GM18507 (cell line): ENCODE measurements at regions not wholly inside any gene's neighbourhood (a gene's known extent, or its start where the extent isn't known, plus 50 kb on each side); places are given as distances from the start of the nearest gene placed in this dataset.
"Not testable (repeated sequence)": the region's sequence is repeated elsewhere in the genome, so short reads cannot be mapped to it uniquely, and the experiment has no call there.

Experiments
- DNase-seq: peaks from one replicate; pipeline ENCODE4 v3.0.0; 2011; ENCODE audit warnings: low read depth; ENCODE audit not compliant: insufficient read length; ENCODE audit errors: extremely low spot score
- FAIRE-seq: peaks from 2 replicates; lab custom pipeline; 2011; peaks lifted over from hg19 to GRCh38; lab: Jason Lieb, UNC

DNA sequence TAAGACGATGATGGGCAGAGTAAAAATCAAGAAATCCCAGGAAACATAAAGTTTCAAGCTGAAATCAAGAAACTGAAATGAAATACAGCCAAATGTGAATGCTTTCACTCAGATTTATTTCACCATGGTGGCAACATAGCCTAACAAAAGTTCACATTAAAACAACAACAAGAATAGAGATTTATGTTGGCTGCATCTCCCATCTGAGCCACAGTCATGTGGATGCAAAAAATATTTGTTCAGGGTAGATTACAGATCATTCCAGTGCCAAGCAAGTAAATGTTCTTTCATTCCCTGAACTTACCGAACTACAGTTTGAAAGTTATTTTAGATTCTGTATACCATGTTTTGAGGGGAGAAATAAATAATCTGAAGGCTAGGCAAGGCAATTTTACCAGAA lies 159.9 kb upstream of the TMTC1 start:
- FAIRE-seq (no peak), DNase-seq (no peak)

DNA sequence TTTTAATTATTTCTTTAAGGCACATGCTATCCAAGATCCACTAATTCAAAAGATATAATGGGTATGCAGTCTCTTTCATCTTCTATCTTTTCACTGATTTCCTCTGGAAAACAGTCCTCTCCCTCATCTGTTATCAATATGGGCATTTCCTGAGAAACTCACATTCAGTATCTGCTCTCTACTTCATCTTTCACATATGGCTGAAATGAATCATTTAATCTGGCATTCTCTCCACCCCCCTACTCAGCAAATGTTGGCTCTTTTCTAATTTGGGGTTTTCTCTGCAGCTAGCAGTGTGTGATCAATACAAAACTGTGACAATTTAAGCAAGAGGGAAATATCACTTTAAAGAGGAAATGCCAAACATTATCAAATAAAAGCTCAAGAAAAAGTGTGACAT lies 157.1 kb upstream of the TMTC1 start:
- no peak for DNase-seq
- no peak for FAIRE-seq

DNA sequence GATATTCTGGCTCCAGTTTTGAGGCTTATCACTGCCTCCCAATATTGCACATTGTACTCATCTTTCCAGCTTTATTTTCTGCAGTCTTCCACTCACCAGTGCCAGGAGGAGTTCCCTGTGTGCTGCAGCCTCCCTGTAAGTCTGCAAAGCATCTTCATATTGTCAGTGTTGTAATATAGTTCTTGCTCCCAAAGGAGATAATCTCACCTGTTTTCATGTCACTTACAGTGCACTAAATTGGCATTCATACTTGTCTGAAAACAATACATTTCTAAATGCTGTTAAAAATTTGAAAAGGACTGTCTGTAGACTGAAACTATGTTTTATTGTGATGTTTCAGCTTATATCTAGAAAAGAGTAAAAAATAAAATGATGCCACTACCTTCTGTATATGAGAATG lies 146.8 kb upstream of the TMTC1 start:
- DNase-seq (no peak), FAIRE-seq (no peak)

DNA sequence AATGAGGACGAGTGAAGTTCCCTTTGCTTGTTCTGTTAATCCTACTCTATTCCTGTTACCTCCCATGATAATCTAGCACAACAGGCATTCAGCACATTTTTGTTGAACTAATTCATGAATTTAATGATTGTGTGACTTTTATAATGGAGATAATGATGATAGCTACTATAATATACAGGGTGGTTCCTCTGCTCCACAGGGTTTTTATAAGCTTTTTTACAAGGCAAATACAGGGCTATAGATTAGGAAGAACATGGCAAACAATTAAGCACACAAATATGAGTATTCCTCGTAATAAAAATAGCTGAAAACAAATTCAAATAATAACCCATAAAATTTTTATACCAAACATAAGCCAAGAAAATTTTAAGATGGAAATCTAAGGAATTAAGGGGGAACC lies 145.6 kb upstream of the TMTC1 start:
- DNase-seq (no peak), FAIRE-seq (no peak)

DNA sequence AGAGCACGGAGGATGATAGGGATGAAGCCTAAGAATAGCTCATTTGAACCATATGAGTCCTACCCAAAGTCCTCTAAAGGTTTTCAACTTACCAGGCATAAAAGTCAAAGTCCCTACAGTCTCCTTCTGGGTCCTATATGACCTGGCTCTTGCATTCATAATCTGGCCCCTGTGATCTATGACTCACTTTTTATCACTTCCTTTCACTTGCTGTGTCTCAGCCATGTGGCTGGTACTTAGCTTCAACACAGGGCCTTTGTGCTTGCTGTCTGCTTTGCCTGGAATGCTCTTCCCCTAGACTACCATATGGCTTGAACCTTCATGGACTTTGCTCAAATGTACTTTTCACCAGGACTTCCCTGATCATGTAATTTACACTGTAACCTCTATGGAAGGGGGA lies 137.6 kb upstream of the TMTC1 start:
- FAIRE-seq, result no peak
- DNase-seq, result no peak

DNA sequence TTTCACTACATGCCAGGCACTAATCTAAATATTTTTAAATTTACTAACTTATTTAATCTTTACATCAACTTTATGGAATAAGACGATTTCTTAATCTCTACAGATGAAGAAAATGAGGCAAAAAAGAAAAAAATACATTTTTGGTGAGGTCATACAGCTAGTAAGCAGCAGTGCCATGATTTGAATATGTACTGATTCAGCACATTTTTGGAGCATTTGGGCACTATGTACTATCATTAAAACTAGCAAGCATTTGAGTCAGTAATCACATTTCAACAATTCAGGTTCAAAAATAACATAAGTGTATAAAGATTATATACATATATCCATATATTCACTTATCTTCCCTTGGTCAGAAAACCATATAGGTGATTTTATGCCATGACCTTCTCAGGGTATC lies 124.4 kb upstream of the TMTC1 start:
- FAIRE-seq, result no peak

DNA sequence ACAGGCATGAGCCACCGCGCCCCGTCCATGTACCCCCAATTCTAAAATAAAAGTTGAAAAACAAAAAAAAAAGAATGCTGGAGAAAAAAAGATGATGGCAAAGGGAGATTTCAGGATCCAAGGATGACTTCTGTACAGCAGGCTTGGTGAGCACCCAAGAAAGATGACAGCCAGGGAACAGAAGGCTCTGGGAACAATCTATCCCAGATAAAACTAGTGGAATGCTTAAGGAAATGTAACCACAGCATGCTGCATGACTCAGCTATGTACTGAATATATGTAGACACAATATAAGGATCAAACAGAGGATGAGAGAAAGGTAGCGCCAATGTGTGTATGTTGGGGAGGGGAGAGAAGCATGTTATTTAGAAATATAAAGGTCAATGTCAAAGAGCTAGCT lies 123.7 kb upstream of the TMTC1 start:
- FAIRE-seq (no peak), DNase-seq (no peak)

More for the DNA sequence above, 124.4 kb upstream of the TMTC1 start:
- no peak for DNase-seq

DNA sequence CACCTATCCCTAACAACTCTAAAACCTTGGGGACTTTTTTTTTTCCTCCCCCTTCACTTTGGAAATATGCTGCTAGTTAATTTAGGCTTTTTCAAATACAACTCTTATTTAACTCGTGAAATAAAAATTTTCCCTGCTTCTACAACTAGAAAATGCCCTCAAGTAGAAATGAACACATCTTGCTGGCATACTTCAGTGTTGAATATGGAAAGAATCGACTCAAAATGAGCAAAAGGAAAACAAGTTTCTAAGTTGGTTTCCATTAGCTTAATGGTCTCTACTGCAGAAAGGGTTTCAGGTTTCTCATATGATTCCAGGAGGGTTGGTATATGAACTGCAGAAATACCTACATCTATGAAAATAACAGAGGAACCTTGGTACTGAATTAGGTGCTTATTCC lies 118.3 kb upstream of the TMTC1 start:
- DNase-seq (no peak), FAIRE-seq (no peak)

DNA sequence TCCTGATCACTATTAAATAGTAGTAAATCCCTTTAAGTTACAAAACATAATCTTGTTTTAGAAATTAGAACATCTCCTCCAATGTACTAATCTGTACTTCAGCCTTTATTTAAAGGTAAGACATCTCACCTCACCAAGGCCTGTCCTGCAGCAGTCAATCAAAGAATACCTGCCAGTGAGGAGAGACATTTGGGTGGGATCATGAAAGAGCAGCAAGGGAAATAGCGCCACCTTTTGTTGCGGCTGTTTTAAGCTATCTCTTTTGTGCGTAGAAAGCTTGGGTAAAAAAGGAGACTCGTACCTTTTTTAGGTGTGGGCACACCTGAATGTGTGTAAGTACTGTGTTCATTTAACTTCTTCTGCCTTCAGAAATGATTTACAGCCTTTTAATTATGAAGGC lies 117.8 kb upstream of the TMTC1 start:
- FAIRE-seq (no peak), DNase-seq (no peak)

DNA sequence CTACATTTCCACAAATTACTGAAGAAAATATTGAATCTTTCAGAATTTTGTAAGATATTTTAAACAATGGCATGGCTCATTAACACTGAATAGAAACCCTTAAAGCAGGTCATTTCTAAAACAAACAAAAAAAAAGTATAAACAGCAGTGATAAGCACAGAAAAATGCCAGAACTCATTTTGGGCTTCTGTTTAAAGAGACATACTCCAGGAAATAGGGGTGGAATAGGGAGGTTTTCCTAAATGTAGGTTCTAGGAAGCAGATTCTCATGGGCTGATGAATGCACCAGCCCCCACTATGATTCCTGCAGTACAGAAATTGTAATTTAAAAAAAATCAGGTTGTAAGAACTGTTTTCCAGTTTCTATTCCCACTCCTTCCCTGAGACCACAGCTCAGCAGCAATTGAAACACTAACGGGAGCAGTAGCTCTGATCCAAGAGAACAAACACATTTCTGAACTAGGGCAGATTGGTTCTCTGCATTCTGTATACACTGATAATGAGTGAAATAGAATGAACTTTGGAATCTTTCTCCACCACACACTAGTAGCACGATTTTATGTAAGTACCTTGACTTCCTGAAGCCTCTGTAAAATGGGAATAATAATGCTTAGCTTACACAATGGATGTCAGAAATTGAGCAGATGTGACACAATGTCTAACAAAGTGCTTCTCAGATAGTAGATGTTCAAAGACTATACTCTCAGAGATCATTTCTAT lies 115.6 kb upstream of the TMTC1 start:
- no peak for FAIRE-seq

DNA sequence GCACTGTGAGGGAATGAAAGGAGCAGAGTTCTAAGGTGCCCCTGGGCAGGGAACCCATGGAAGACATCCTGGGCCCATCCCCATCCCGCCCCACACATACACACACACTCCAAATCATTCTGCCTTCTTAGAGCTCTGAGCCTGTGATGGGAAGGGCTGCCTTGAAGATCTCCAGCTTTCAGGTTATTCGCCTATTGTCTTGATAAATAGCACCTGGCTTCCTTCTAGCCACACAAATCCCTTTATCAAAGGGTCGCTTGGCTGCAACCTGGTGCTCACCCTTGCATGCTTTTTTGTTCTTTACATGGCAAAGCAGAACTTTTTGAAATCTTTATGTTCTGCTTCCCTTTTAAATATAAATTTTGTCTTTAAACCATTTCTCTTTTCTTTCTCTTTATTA lies 112.2 kb upstream of the TMTC1 start:
- no peak for FAIRE-seq
- no peak for DNase-seq

More for the DNA sequence above, 115.6 kb upstream of the TMTC1 start:
- no peak for DNase-seq

DNA sequence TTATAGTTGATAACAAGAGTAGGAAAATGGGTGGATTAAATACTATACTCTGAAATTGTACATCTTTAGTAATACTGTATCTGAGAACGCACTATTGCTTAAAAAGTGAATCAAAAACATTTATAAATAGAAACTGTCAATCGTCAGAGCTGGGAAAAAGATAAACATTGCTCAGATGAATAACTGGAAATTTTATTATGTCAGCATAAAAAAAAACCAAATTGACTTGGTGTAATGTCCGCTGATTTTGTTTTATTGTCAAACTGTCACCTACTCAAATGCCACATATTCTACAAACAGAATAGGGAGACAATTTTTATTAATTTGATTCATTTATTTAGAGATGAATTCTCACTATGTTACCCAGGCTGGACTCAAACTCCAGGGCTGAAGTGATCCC lies 109.3 kb upstream of the TMTC1 start:
- DNase-seq (no peak), FAIRE-seq (no peak)

DNA sequence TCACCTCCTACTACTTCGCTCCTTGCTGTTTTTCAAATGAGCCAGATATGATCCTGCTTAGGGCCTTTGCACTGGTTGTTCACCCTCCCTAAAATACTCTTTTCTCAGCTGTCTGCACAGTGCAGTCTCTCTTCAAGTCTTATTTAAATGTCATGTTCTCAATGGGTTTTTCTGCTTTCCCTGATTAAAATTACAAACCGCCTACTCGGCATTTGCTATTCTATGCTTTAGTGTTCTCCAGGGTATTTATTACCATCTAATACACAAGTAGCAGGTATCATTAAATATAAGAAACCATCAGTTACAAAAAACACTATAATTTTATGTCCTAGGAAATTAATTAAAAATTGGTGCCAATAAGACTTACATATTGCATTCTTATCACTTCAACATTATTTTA lies 108.0 kb upstream of the TMTC1 start:
- FAIRE-seq (no peak), DNase-seq (no peak)

DNA sequence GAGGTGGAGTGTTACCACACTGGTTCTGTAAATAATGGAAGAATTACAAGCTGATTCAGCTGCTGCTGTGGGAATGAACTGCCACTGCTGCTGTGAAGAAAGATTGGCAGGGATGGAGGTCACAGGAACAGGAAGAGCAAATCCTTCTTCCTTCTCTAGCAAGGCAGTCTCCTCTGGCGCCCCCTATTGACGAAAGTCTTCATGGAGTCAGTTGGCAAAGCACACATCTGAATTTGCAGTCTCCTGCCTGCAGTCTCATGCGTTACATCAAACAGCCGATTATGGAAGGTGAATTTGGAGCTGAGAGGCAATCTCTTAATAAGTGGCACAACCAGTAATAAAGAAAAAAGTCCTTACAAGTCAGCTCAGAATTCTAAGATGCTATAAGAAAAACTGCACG lies 106.0 kb upstream of the TMTC1 start:
- no peak for DNase-seq
- no peak for FAIRE-seq

DNA sequence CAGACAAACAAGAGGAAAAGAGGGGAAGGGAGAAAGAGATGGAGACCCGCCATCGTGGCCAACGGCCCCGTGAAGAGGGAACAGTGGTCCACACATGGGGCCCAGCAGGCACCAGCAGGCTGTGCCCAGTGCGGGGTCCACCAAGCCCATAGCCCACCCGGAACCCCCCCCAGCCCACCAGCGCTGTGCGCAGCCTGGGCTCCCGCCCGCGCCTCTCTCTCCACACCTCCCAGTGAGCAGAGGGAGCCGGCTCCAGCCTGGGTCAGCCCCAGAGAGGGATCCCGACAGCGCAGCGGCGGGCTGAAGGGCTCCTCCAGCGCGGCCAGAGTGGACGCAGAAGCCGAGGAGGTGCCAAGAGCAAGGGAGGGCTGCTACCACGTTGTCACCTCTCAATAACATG lies 105.0 kb upstream of the TMTC1 start:
- no peak for FAIRE-seq
- DNase-seq, result no peak

DNA sequence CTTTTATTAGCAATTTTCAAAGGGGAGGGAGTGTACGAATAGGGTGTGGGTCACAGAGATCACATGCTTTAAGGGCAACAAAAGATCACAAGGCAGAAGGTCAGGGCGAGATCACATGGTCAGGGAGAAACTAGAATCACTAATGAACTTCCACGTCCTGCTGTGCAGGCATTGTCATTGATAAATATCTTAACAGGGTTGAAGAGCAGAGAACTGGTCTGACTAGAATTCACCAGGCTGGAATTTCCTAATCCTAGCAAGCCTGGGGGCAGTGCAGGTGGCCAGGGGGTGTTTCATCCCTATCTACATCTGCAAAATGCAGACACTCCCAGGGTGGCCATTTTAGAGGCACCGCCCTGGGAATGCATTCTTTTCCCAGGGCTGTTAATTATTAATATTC lies 101.2 kb upstream of the TMTC1 start:
- not testable (repeated sequence) for FAIRE-seq, DNase-seq

DNA sequence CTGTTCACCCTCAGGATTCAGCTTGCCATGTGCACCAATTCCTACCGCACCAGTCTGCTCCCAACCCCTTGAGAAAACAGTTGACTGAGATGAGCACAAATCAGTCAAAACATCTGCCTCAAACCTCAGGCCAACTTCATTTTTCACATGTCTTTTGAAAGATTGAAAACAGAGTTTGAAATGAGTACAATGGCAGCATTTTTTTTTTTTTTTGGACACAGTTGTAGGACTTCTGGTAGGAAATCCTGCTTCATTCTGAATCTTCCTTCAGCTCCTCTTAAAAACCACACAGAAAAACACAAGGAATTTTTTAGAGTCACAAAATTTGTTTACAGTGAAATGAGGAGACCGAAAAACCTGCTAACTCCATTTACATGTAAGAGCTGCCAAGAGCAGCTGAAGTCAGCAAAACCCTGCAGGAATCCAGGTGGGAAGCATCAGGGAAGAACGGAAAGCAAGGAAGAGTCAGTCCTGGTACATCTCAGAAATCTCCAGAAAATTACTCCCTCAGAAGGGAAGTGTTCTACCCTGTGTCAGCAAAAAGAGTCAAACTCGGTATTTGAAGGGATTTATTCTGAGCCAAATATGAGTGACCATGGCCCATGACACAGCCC lies 100.3 kb upstream of the TMTC1 start:
- DNase-seq, result no peak
- no peak for FAIRE-seq

DNA sequence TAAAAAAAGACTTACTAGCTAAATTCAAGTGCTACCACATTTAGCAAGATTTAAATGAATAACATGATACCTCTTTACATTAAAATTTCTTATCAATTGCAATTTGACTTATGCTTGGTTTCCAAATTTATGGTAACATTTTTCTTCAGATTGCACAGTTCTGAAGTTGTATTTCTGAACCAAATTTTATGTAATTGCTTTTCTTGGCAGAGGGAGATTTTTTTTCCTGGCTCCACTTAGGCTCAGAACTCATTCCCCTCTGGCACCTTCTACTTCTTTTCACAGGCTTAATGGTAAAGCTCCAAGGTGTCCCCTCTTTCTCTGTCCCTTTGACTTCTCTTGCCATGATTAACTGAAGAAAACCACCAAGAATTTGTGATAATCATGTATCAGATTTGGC lies 99.8 kb upstream of the TMTC1 start:
- no peak for DNase-seq
- no peak for FAIRE-seq

DNA sequence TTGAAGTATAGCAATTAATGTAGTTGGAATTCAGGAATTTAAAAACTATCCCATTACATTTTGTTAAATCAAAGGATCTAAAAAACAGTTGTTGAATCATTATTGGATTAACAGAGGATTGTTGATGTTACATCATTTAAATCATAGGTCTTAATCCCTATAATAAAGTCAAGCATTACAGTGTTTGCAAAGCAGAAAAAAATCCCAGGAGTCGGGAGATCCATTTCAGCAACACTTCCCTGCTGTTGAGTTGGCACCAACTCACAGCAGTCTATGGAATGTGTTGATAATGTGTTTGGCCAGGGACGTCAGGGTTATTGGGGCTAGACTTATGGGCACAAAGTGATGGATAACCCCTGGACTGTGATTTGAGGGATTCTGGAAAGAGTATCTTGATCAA lies 99.1 kb upstream of the TMTC1 start:
- DNase-seq, result no peak
- FAIRE-seq, result no peak

DNA sequence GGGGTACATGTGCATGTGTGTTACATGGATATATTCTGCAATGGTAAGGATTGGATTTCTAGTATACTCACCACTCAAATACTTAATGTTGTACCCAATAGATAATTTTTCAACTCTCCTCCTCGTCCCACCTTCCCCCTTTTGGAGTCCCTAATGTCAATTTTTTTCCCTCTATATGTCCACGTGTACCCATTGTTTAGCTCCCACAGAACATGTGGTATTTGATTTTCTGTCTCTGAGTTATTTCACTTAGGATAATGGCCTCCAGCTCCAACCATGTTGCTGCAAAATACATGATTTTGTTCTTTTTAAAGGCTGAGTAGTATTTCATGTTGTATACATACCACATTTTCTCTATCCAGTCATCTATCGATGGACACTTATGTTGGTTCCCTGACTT lies 97.2 kb upstream of the TMTC1 start:
- no peak for FAIRE-seq
- no peak for DNase-seq

DNA sequence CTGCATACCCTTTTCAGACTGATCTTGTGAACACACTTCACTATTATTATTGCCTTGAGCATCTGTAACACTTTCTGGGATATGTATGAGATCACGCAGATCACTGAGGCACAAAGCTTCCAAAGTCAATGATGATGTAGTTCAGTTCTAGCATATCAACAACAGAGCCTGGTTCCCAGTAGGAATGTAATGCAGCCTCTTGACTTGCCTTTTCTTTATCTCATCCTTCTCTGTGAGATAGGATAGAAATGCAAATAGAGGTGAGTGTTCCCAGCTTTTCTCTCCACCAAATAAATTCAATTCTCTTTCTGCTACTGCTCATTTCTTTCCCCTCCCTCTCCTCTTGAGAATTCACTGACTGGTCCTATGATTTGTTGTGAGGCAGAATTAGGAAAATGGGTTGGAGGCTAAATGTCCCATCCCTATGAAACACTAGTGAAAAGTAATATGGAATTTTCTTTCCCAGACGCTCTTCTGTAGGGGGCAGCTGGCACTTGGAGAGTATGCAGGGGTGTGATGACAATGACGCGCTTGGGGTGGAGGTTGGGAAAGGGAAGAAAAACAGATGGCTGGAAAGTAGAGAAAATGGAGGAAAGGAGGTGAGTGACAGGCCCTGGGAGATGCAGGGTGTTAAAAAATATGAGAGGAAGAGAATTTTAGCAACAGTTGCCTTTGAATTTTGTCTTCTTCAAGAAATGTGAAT lies 96.0 kb upstream of the TMTC1 start:
- FAIRE-seq, result no peak
- no peak for DNase-seq
